Spinal cord (tissue), 9 donors: ENCODE measurements at regions not wholly inside any gene's neighbourhood (a gene's known extent, or its start where the extent isn't known, plus 50 kb on each side); places are given as distances from the start of the nearest gene placed in this dataset.

Experiments used
- DNase-seq, 6 donors: peaks; one replicate each; pipeline versions ENCODE4 v3.0.0 to v3.0.0-alpha.2; 2013 to 2015; ENCODE audit warnings: low spot score in 6 of 6, low read depth in 4 of 6
- H3K27ac ChIP-seq: one replicate; pipeline ENCODE4 v1.5.1; 2013; ENCODE audit warnings: low read depth, low read length, control low read depth
- H3K27me3 ChIP-seq: one replicate; pipeline ENCODE4 v1.6.1; 2013; ENCODE audit warnings: low read length; ENCODE audit not compliant: control insufficient read depth, insufficient read depth
- H3K36me3 ChIP-seq: one replicate; pipeline ENCODE4 v1.6.1; 2013; ENCODE audit warnings: low read length; ENCODE audit not compliant: control insufficient read depth, insufficient read depth
- H3K4me1 ChIP-seq: one replicate; pipeline ENCODE4 v1.6.1; 2013; ENCODE audit warnings: low read length; ENCODE audit not compliant: control insufficient read depth, insufficient read depth
- H3K4me3 ChIP-seq: one replicate; pipeline ENCODE4 v1.5.1; 2013; ENCODE audit warnings: low read depth, low read length, control low read depth
- H3K9me3 ChIP-seq: one replicate; pipeline ENCODE4 v1.6.1; 2013; ENCODE audit warnings: low read length; ENCODE audit not compliant: control insufficient read depth, insufficient read depth
- WGBS: methylation state at CpG from one replicate; pipeline ENCODE4 v1.1.5; 2013; ENCODE audit warnings: missing lambda C conversion rate; ENCODE audit not compliant: insufficient coverage; 5-methylcytosine and 5-hydroxymethylcytosine counted together
- donor health status: healthy.

DNA sequence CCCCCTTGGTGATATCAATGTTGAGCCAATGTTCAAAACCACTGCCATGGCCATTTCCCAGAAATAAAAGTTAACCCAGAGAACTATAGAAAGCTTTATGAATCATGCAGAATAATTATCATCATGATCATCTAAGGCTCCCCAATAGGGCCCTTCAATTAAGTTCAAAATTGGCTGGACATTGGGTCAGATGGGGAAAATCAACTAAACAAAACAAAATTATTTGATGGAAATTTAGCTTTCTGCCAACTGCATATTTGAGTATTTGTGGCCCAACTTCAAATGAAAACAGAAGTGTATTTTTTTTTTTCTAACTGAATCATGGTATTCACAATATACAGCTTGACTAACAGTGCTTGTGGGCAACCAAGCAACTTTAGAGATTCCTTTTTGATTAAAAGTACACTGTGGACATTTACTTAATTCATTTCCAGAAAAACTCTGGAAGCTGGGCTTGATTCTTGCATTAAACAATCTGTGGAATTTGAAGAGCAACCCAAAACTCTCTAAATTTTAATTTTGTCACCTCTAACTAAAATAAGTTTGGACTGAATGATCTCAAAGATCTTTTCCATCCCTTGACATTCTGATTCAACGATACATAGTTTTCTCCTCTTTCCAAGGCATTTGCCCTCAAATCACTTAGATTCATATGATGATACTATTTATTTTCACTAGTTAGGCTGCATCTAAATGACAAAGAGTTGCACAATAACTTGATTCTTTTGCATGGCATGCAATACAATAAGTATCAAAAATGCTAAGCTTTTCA is 203.2 kb downstream of the AHR start:
- Histone ChIP-seq H3K36me3 (no peaks in the 10 kb centered on the region), H3K4me1 (no peaks in the 10 kb centered on the region), H3K4me3 (no peak overlapping the region), H3K9me3 (no peaks in the 10 kb centered on the region), H3K27me3 (no peaks in the 10 kb centered on the region), H3K27ac (no peak overlapping the region)
- no CpG with 5 or more reads among the region's 1 CpG for WGBS
- DNase-seq, result peak in 1 of 6 donors; percentile 21

DNA sequence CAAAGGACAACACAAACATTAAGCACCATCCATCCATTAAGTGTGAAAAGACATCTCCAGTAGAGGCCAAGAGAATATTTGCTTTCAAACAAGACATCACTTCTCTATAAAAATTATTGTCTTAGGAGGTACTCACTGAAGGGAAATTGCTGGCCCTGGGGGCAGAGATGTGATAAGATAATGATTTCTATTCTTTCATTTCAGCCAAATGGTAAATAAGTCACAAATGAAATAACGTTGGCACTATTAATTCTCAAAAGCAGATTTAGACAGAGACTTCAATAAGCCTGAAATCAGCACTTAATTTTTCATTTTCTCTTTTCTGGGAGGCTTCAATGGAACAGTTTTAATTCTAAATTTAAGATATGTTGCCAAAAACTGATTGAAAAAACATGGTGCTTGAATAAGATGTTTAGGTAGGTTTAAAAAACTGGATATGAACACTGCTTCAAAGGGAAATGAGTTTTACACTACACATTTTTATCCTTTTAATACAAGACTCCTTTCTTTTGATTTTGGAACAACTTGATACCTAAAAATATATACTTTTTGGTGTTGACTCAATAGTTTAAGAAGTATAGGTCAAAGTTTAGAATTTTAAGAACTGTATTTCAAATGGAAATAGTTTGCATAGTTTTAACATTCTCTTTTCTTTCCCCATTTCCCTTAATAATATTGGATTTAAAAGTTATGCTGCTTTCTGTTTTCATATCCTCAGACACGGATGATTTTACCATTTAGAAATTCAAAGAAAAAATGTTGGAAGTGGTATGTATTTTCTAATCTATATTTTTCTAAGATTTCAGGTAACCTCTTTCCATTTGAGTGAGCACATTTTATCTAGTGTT is 204.0 kb downstream of the AHR start:
- no peaks in the 10 kb centered on the region for H3K36me3 ChIP-seq
- H3K9me3 ChIP-seq, result no peaks in the 10 kb centered on the region
- no peaks in the 10 kb centered on the region for H3K27me3 ChIP-seq
- no peak overlapping the region for H3K27ac ChIP-seq
- no peak for DNase-seq
- no peak overlapping the region for H3K4me3 ChIP-seq
- WGBS, result no CpG with 5 or more reads among the region's 2 CpGs
- H3K4me1 ChIP-seq, result no peaks in the 10 kb centered on the region

DNA sequence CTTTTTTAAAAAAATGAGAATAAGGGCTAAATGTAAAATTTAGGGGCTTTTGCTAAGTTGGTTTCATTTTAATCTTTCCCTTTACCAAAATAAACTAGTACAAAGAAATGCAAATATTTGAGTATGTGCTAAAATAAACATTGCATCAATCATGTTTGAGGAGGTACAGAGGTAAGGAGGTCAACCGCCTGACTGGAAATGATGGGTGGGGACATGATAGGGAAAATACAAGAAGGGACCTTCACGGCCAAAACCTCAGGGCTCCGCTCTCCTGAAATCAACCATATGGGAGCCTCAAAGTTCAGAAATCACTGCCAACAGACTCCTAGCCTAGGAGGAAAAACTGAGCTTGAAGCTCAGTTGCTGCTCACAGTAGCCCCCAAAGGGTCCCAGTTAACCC is 207.6 kb downstream of the AHR start:
- no CpG with 5 or more reads among the region's 3 CpGs for WGBS
- H3K27ac ChIP-seq, result no peak overlapping the region

DNA sequence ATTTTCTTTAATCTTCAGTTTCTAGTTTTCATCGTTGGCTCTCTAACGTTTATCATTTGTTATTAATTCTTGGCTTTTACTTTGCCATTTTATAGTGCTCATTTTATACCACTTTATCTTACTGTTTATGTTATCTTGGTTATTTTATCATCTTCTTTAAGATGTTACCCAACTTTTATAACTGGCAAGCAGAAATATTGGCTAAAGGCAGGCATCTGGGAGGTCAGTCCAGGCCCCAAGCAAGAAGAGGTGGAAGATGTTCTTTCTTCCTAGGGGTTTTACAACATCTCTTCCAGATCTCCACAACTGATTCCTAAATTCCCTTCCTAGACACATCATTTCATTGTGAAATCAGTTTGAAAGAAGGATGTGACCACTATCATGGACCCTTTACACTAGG is 208.1 kb downstream of the AHR start:
- no CpG with 5 or more reads among the region's 2 CpGs for WGBS
- Histone ChIP-seq H3K27ac (no peak overlapping the region), H3K27me3 (no peaks in the 10 kb centered on the region), H3K4me3 (no peak overlapping the region), H3K9me3 (no peaks in the 10 kb centered on the region), H3K36me3 (no peaks in the 10 kb centered on the region), H3K4me1 (no peaks in the 10 kb centered on the region)
- no peak for DNase-seq

More for the DNA sequence above, 207.6 kb downstream of the AHR start:
- H3K27me3 ChIP-seq, result no peaks in the 10 kb centered on the region
- H3K4me3 ChIP-seq, result no peak overlapping the region
- no peaks in the 10 kb centered on the region for H3K9me3 ChIP-seq
- no peak for DNase-seq
- no peaks in the 10 kb centered on the region for H3K36me3 ChIP-seq
- H3K4me1 ChIP-seq, result no peaks in the 10 kb centered on the region

DNA sequence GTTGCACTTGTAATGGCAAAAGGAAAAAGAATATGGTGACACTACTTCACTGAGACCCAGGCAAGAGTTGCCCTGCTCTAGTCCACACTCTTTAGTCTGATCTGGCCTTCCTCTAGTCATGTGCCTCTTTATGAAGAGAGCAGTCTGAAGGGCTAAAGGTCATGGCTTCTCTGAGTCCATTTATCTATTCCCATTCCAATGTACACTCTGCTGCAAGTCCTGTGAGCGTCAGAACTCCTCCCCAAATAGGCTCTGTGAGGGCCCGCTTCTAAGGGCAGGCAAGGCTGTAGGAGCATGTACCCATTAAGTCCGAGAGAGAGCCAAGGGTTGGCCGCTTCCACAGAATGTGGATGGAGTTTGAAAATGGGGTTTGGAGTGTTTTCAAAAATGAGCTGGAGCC is 209.3 kb downstream of the AHR start:
- no peaks in the 10 kb centered on the region for H3K9me3 ChIP-seq
- H3K27ac ChIP-seq, result no peak overlapping the region
- no peaks in the 10 kb centered on the region for H3K36me3 ChIP-seq
- DNase-seq, result no peak
- WGBS, result 100% methylated on average over 2 of the region's 4 CpGs
- no peak overlapping the region for H3K4me3 ChIP-seq
- H3K27me3 ChIP-seq, result no peaks in the 10 kb centered on the region
- H3K4me1 ChIP-seq, result no peaks in the 10 kb centered on the region

DNA sequence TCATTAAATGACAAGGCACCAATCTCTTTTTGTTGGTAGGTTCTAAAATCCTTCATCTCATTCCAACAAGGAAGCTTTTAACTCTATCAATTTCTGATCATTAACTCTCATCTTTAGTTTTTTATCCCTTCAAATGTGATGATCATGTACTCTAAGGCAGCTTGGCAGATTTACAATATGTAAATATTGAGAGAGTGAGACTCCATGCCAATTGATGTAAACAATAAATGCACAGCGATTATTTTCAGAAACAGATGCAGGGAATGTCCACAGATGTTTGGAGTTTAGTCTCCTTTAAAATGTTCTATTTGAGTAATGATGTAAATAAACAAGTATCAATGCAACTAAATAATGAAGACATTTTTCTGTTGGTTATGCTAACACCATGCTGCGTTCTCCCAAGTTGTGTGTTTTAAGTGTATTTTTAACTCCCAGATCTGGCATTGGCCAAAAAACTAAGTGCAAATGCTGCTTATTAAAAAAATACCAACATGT is 213.8 kb downstream of the AHR start:
- no peaks in the 10 kb centered on the region for H3K36me3 ChIP-seq
- H3K4me1 ChIP-seq, result no peaks in the 10 kb centered on the region
- no CpG with 5 or more reads among the region's 2 CpGs for WGBS
- H3K9me3 ChIP-seq, result no peaks in the 10 kb centered on the region
- H3K27ac ChIP-seq, result no peak overlapping the region
- no peak for DNase-seq
- no peaks in the 10 kb centered on the region for H3K27me3 ChIP-seq
- no peak overlapping the region for H3K4me3 ChIP-seq

DNA sequence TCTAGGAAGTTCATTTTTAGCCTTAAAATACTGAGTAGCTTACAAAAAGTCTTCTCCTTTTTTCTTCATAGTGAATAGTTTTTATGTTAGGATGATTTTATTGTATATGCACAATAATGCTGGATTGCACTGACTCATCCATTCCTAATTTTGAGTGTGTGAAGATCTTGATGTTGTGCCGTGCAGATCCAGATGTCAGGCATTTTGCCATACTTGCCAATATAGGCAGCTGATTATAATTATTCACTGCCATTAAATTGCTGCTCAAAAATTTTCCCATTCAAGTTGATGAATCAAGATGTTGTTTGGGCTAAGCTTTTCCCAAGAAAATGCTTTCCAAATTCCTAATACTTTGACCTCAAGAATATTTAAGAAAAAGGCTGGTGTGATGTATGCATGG is 218.3 kb downstream of the AHR start:
- Histone ChIP-seq H3K27ac (no peak overlapping the region), H3K4me1 (no peaks in the 10 kb centered on the region), H3K4me3 (no peak overlapping the region), H3K9me3 (no peaks in the 10 kb centered on the region), H3K27me3 (no peaks in the 10 kb centered on the region), H3K36me3 (no peaks in the 10 kb centered on the region)
- no CpG with 5 or more reads among the region's 1 CpG for WGBS
- no peak for DNase-seq

DNA sequence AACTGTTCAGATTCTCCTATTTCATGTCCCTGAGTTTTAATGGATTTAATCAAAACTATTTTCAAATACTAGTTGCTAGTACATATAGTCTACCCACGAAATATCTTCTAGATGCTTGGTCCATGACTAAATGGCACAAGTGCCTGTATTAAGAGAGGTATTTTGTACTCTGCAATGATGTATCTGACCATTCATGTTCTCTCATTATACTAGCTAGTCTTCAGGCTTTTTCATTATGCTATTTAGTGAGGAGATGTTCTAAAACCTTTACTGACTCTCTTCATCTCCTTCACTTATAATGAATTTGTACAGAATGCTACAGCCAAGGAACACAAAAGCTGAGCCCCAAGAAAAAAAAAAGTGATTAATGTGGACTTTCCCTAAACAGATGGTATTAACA is 222.5 kb downstream of the AHR start:
- no peaks in the 10 kb centered on the region for H3K4me1 ChIP-seq
- H3K4me3 ChIP-seq, result no peak overlapping the region
- H3K36me3 ChIP-seq, result no peaks in the 10 kb centered on the region
- no CpG with 5 or more reads among the region's 1 CpG for WGBS
- no peak for DNase-seq
- H3K27me3 ChIP-seq, result no peaks in the 10 kb centered on the region
- peak overlapping the region; percentile 1 for H3K27ac ChIP-seq
- H3K9me3 ChIP-seq, result no peaks in the 10 kb centered on the region

DNA sequence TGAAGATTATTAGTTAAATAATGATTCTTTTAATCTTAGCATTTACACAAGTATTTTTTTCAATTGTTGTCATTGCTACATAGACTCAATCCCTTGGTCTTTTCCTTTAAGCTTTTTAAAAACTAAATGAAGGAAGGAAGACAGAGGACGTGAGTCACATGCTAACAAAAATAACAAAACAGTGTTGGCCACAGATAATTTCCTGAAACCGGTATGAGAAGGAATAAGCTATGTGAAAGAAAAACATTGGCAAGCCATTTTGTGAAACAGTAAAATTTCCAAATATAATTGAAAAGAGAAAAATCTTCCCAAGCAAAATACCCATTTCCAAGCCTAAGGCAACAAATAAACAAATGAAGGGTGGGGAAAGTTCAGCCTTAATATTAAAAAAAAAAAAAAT is 223.0 kb downstream of the AHR start:
- DNase-seq, result peak in 1 of 6 donors; percentile 37
- Histone ChIP-seq H3K4me3 (no peak overlapping the region), H3K36me3 (no peaks in the 10 kb centered on the region), H3K27me3 (no peaks in the 10 kb centered on the region), H3K4me1 (no peaks in the 10 kb centered on the region), H3K9me3 (no peaks in the 10 kb centered on the region), H3K27ac (no peak overlapping the region)
- no CpG with 5 or more reads among the region's 2 CpGs for WGBS
